IgD-negative memory B cell (primary cell): ENCODE measurements at regions not wholly inside any gene's neighbourhood (a gene's known extent, or its start where the extent isn't known, plus 50 kb on each side); places are given as distances from the start of the nearest gene placed in this dataset.

Source experiments
- H3K27ac Mint-ChIP-seq, 3 donors: one replicate each; pipeline ENCODE4 v1.8.0; 2020 to 2022; ENCODE audit warnings: mild to moderate bottlenecking in 3 of 3, mixed read lengths in 3 of 3, moderate library complexity in 1 of 3
- H3K27me3 Mint-ChIP-seq: one replicate; pipeline ENCODE4 v1.8.0; 2021; ENCODE audit warnings: mixed read lengths
- H3K36me3 Mint-ChIP-seq: one replicate; pipeline ENCODE4 v1.8.0; 2020; ENCODE audit warnings: mild to moderate bottlenecking, mixed read lengths
- H3K4me1 Mint-ChIP-seq, 3 donors: one replicate each; pipeline ENCODE4 v1.8.0; 2020 to 2022; ENCODE audit warnings: mixed read lengths in 3 of 3, mild to moderate bottlenecking in 1 of 3
- H3K4me3 Mint-ChIP-seq, 4 donors: one replicate each; pipeline ENCODE4 v1.8.0; 2020 to 2022; ENCODE audit warnings: mild to moderate bottlenecking in 4 of 4, mixed read lengths in 4 of 4, moderate library complexity in 3 of 4
- H3K9me3 Mint-ChIP-seq, 3 donors: one replicate each; pipeline ENCODE4 v1.8.0; 2020 to 2021; ENCODE audit warnings: mixed read lengths in 3 of 3, mild to moderate bottlenecking in 1 of 3

DNA sequence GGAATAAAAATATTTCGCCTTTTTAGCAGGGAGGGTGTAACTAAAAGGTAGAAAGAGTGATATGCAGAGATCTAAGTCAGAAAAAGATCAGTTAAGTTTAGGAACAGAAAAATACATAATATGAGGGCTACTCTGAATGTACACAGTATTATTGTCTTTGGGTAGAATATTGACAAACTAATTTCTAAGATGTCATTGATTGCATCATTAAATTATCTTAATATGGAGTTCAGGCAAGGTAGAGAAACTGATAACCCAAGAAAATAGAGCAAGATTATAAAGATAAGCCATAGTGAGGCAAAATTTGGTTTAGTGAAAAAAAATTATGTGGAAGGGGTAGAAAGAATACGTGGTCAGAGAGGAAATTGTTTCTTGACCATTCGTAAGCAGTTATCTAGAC lies 629.0 kb upstream of the NXPH2 start:
- Mint-ChIP-seq H3K4me3 (no peak overlapping the region), H3K27me3 (no peaks in the 10 kb centered on the region), H3K36me3 (no peaks in the 10 kb centered on the region), H3K9me3 (peaks cover 0 to 8% (median 3%) of the 10 kb centered on the region in 3 donors), H3K27ac (no peak overlapping the region), H3K4me1 (peaks cover 0 to 3% (median 0%) of the 10 kb centered on the region in 3 donors)

- peaks cover 0 to 2% (median 0%) of the 10 kb centered on the region in 3 donors for H3K4me1 Mint-ChIP-seq
- no peak overlapping the region for H3K4me3 Mint-ChIP-seq
- peaks cover 2 to 14% (median 3%) of the 10 kb centered on the region in 3 donors for H3K9me3 Mint-ChIP-seq
- H3K36me3 Mint-ChIP-seq, result no peaks in the 10 kb centered on the region
- no peak overlapping the region for H3K27ac Mint-ChIP-seq
- no peaks in the 10 kb centered on the region for H3K27me3 Mint-ChIP-seq
These were observed 623.8 kb upstream of the NXPH2 start for GRCh38 chr2:139403948-139404347.

DNA sequence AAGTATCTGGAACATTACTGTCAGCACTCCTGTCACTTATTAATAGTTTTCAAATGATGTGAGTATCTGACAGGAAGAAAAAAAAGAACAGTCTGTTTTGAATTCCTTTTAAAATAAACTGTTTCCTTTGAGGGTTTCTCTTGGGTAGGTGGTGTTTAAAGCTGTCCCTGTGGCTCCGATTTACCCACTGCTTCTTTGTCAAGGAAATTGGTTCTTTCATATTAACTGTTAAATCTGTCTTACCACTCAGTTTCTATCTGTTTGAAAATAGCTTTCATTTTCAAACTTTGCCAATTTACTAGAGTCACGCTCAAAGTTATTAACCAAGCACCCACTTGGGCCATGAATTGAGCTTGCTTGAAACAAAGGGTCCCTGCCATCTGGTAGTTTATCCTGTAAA lies 614.6 kb upstream of the NXPH2 start:
- Mint-ChIP-seq H3K9me3 (peaks cover 3 to 5% (median 4%) of the 10 kb centered on the region in 3 donors), H3K36me3 (no peaks in the 10 kb centered on the region), H3K27ac (no peak overlapping the region), H3K27me3 (no peaks in the 10 kb centered on the region), H3K4me1 (no peaks in the 10 kb centered on the region), H3K4me3 (no peak overlapping the region)

GRCh38 chr2:139389391-139389790 lies 609.2 kb upstream of the NXPH2 start:
- Mint-ChIP-seq H3K27ac (no peak overlapping the region), H3K27me3 (no peaks in the 10 kb centered on the region), H3K36me3 (no peaks in the 10 kb centered on the region), H3K4me1 (no peaks in the 10 kb centered on the region), H3K4me3 (no peak overlapping the region), H3K9me3 (peaks cover 2 to 10% (median 6%) of the 10 kb centered on the region in 3 donors)

- no peaks in the 10 kb centered on the region for H3K4me1 Mint-ChIP-seq
- H3K27ac Mint-ChIP-seq, result no peak overlapping the region
These were observed 606.2 kb upstream of the NXPH2 start for GRCh38 chr2:139386401-139386800.

GRCh38 chr2:139383532-139383931 lies 603.3 kb upstream of the NXPH2 start:
- H3K36me3 Mint-ChIP-seq, result no peaks in the 10 kb centered on the region
- no peaks in the 10 kb centered on the region for H3K4me1 Mint-ChIP-seq
- H3K27ac Mint-ChIP-seq, result no peak overlapping the region
- no peak overlapping the region for H3K4me3 Mint-ChIP-seq
- no peaks in the 10 kb centered on the region for H3K27me3 Mint-ChIP-seq
- H3K9me3 Mint-ChIP-seq, result peaks cover 6 to 10% (median 8%) of the 10 kb centered on the region in 3 donors

More at GRCh38 chr2:139386401-139386800, 606.2 kb upstream of the NXPH2 start:
- H3K9me3 Mint-ChIP-seq, result peaks cover 2 to 10% (median 6%) of the 10 kb centered on the region in 3 donors
- no peaks in the 10 kb centered on the region for H3K27me3 Mint-ChIP-seq
- no peak overlapping the region for H3K4me3 Mint-ChIP-seq
- H3K36me3 Mint-ChIP-seq, result no peaks in the 10 kb centered on the region

- Mint-ChIP-seq H3K36me3 (no peaks in the 10 kb centered on the region), H3K27ac (no peak overlapping the region), H3K4me1 (no peaks in the 10 kb centered on the region), H3K9me3 (peaks cover 4 to 6% (median 5%) of the 10 kb centered on the region in 3 donors), H3K4me3 (no peak overlapping the region), H3K27me3 (no peaks in the 10 kb centered on the region)
These were observed 599.9 kb upstream of the NXPH2 start for GRCh38 chr2:139380051-139380450.

DNA sequence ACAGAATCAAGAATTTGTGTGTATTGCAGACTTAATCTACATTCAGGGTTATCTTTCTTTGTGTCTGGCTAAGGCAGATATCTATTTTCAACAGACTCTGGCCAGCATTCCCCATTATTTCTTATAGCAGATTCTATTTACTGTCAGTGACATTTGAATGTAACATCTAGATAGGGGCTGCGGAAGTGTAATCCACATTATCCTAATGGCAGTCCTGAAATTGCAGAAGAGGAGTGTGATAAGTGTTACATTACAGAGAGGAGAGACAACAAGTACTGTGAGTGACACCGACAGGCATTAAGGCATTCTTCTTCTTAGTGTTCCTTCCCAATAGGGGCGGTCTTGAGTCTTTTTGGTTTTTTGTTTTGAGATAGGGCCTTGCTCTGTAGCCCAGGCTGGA lies 598.2 kb upstream of the NXPH2 start:
- H3K27ac Mint-ChIP-seq, result no peak overlapping the region
- H3K4me1 Mint-ChIP-seq, result no peaks in the 10 kb centered on the region
- H3K36me3 Mint-ChIP-seq, result no peaks in the 10 kb centered on the region
- no peaks in the 10 kb centered on the region for H3K27me3 Mint-ChIP-seq
- no peak overlapping the region for H3K4me3 Mint-ChIP-seq
- peaks cover 4 to 6% (median 5%) of the 10 kb centered on the region in 3 donors for H3K9me3 Mint-ChIP-seq

DNA sequence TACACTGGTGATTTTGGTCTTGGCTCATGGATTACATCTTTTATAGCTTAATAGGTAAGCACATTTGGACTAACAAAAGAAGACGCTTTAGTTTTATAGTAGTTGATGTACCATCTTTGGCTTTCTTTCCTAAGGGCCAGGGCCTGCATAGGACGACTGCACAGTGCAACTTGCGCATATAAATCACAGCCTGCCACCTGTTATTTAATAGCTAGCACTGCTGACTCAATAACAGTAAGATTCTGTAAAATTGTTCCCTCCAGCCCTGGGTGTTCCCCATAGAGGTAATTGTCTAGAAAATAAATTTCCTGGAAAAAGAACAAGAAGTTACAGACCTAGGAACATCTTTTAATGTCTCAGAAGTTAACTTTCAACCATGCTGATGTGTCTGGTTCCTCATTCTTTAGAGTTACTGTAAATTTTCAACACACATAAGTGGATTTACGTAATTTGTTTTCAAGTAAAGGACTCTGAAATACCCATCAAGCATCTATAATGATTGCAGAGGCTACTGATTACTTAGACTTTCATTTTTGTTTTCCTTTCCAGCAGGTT lies 594.2 kb upstream of the NXPH2 start:
- Mint-ChIP-seq H3K27me3 (no peaks in the 10 kb centered on the region), H3K4me1 (no peaks in the 10 kb centered on the region), H3K4me3 (no peak overlapping the region), H3K27ac (no peak overlapping the region), H3K36me3 (no peaks in the 10 kb centered on the region), H3K9me3 (peaks cover 0 to 9% (median 0%) of the 10 kb centered on the region in 3 donors)

GRCh38 chr2:139369423-139370409 lies 589.5 kb upstream of the NXPH2 start:
- no peaks in the 10 kb centered on the region for H3K36me3 Mint-ChIP-seq
- no peak overlapping the region for H3K4me3 Mint-ChIP-seq
- H3K4me1 Mint-ChIP-seq, result no peaks in the 10 kb centered on the region
- no peaks in the 10 kb centered on the region for H3K27me3 Mint-ChIP-seq
- peaks cover 0 to 8% (median 3%) of the 10 kb centered on the region in 3 donors for H3K9me3 Mint-ChIP-seq
- H3K27ac Mint-ChIP-seq, result no peak overlapping the region

DNA sequence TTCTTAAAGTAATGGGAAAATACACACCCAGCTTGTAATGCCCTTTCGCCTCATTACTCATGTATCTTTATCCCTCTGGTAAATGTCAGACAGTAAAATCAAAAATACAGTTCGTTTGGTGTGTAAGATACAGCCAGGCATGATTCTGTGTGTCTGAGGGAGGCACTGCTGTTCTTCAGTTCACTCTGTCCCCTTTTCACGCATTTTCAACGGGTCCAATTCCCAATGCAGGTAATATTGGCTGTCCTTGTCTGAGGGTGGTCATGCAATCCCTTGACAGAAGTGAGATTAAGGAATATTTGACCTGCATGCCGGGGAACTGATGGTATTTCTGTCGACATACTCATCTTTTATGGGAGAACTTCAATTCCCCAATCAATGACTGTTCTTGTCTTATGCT lies 587.2 kb upstream of the NXPH2 start:
- Mint-ChIP-seq H3K36me3 (no peaks in the 10 kb centered on the region), H3K27me3 (no peaks in the 10 kb centered on the region), H3K4me3 (no peak overlapping the region), H3K27ac (no peak overlapping the region), H3K4me1 (no peaks in the 10 kb centered on the region), H3K9me3 (peaks cover 0 to 8% (median 3%) of the 10 kb centered on the region in 3 donors)

DNA sequence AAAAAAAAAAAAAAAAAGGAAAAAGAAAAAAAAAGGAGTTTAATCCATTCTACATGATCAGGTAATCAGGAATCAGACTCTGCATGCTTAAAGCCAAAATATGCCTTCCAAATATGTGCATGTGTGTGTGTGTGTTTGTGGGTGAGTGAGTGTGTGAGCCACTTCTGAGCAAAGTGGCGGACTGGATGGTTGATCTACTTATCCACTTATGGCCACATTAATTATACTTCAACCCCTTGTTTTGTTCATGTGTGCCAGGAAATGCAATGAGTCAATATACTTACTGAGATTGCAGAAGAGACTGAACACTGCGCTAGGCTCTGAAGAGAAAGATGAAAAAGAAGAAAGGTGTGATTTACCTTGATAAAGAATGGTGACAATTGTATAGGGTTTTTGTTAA lies 586.5 kb upstream of the NXPH2 start:
- H3K9me3 Mint-ChIP-seq, result peaks cover 0 to 8% (median 3%) of the 10 kb centered on the region in 3 donors
- H3K27me3 Mint-ChIP-seq, result no peaks in the 10 kb centered on the region
- H3K4me3 Mint-ChIP-seq, result no peak overlapping the region
- H3K4me1 Mint-ChIP-seq, result no peaks in the 10 kb centered on the region
- no peak overlapping the region for H3K27ac Mint-ChIP-seq
- H3K36me3 Mint-ChIP-seq, result no peaks in the 10 kb centered on the region

DNA sequence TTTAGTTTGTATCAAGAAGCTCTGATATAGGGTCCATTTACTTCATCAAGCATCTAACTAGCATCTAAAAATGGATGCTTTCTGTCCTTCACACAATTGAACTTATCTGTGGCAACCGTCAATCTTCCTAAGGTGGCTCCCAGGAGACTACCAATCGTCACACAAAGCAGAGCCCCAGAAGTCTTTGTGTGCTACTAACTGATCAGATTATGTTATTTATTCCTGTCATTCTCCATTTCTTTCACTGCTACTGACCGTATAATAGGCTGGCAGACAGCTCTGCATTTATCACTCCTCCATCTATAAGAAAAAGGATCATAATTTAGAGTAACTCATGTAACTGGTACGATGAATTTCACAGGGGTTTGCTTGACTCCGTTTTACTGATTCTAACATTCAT lies 585.0 kb upstream of the NXPH2 start:
- Mint-ChIP-seq H3K4me3 (no peak overlapping the region), H3K36me3 (no peaks in the 10 kb centered on the region), H3K27me3 (no peaks in the 10 kb centered on the region), H3K27ac (no peak overlapping the region), H3K9me3 (peaks cover 0 to 6% (median 3%) of the 10 kb centered on the region in 3 donors), H3K4me1 (no peaks in the 10 kb centered on the region)

DNA sequence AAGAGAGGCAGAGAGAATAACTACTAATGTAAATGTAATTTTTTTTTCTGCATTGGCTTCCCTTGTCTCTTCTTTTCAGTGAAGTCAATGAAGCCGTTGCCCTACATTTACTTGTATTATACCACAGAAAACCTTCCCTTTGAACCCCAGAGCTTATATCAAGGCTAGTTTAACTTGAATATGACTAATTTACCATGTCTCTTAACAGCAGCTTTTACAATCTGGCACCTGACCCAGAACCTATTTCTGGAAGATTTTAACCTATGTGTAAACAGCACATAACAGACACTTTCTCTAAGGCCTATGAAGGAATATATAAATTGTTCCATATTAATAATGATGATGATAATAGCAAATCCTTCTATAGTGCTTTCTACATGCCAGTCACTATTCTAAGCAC lies 580.5 kb upstream of the NXPH2 start:
- no peaks in the 10 kb centered on the region for H3K4me1 Mint-ChIP-seq
- peaks cover 0 to 2% (median 0%) of the 10 kb centered on the region in 3 donors for H3K9me3 Mint-ChIP-seq
- H3K27ac Mint-ChIP-seq, result no peak overlapping the region
- H3K36me3 Mint-ChIP-seq, result no peaks in the 10 kb centered on the region
- no peak overlapping the region for H3K4me3 Mint-ChIP-seq
- no peaks in the 10 kb centered on the region for H3K27me3 Mint-ChIP-seq

GRCh38 chr2:139359818-139360217 lies 579.6 kb upstream of the NXPH2 start:
- no peaks in the 10 kb centered on the region for H3K27me3 Mint-ChIP-seq
- H3K36me3 Mint-ChIP-seq, result no peaks in the 10 kb centered on the region
- no peak overlapping the region for H3K27ac Mint-ChIP-seq
- no peak overlapping the region for H3K4me3 Mint-ChIP-seq
- no peaks in the 10 kb centered on the region for H3K4me1 Mint-ChIP-seq
- peaks cover 0 to 2% (median 0%) of the 10 kb centered on the region in 3 donors for H3K9me3 Mint-ChIP-seq
